ENCODE measurements at regions not wholly inside any gene's neighbourhood (a gene's known extent, or its start where the extent isn't known, plus 50 kb on each side); places are given as distances from the start of the nearest gene placed in this dataset.

- DNase-seq = no peak
Measured at GRCh38 chr2:189253836-189254235, 74.3 kb upstream of the COL5A2 start.

GRCh38 chr2:189254268-189254883, 74.8 kb upstream of the COL5A2 start:
- TF ChIP-seq CTCF (IDR thresholded peaks at IDR 0.05) = no peak
- Histone ChIP-seq H3K4me3 (ENCODE audit: low read length) (no peak overlapping the region), H3K4me1 (ENCODE audit: control insufficient read depth, insufficient read depth, low read length) (no peaks in the 10 kb centered on the region), H3K9me3 (ENCODE audit: control insufficient read depth, insufficient read depth, low read length) (no peaks in the 10 kb centered on the region), H3K36me3 (ENCODE audit: control insufficient read depth, insufficient read depth, low read length) (no peaks in the 10 kb centered on the region), H3K27ac (ENCODE audit: low read length) (no peak overlapping the region), H3K27me3 (ENCODE audit: control insufficient read depth, insufficient read depth, low read length) (no peaks in the 10 kb centered on the region)
- Mint-ChIP-seq H3K36me3 (no peaks in the 10 kb centered on the region), H3K27me3 (ENCODE audit: low read depth in 2 of 2) (no peaks in the 10 kb centered on the region), H3K9me3 (peaks cover 3 to 8% of the 10 kb centered on the region in 2 donors), H3K27ac (no peak overlapping the region), H3K4me1 (no peaks in the 10 kb centered on the region), H3K4me3 (no peak overlapping the region)
- 96% methylated on average over 3 of the region's 4 CpGs for WGBS (ENCODE audit: insufficient coverage)
- DNase-seq = no peak
- intact Hi-C loops (cut with micrococcal nuclease) = no loop called here
- no peak for ATAC-seq

More at GRCh38 chr2:189253836-189254235, 74.3 kb upstream of the COL5A2 start:
- no peak for ATAC-seq
- H3K36me3 ChIP-seq (ENCODE audit: control insufficient read depth, insufficient read depth, low read length) = no peaks in the 10 kb centered on the region
- no peak overlapping the region for H3K4me3 ChIP-seq (ENCODE audit: low read length)
- intact Hi-C loops (cut with micrococcal nuclease) = no loop called here
- Mint-ChIP-seq H3K4me1 (no peaks in the 10 kb centered on the region), H3K27me3 (ENCODE audit: low read depth in 2 of 2) (no peaks in the 10 kb centered on the region), H3K9me3 (peaks cover 3 to 8% of the 10 kb centered on the region in 2 donors), H3K27ac (no peak overlapping the region), H3K36me3 (no peaks in the 10 kb centered on the region), H3K4me3 (no peak overlapping the region)
- H3K9me3 ChIP-seq (ENCODE audit: control insufficient read depth, insufficient read depth, low read length) = no peaks in the 10 kb centered on the region
- H3K27me3 ChIP-seq (ENCODE audit: control insufficient read depth, insufficient read depth, low read length) = no peaks in the 10 kb centered on the region
- no peak overlapping the region for H3K27ac ChIP-seq (ENCODE audit: low read length)
- no peak for TF ChIP-seq CTCF (IDR thresholded peaks at IDR 0.05)
- no peaks in the 10 kb centered on the region for H3K4me1 ChIP-seq (ENCODE audit: control insufficient read depth, insufficient read depth, low read length)

- ATAC-seq (no peak), DNase-seq (no peak)
- peaks cover 4 to 5% of the 10 kb centered on the region in 2 donors for H3K9me3 Mint-ChIP-seq
- H3K4me3 ChIP-seq (ENCODE audit: low read length) = no peak overlapping the region
- H3K27ac Mint-ChIP-seq = no peak overlapping the region
- 87% methylated on average over 2 of the region's 3 CpGs for WGBS (ENCODE audit: insufficient coverage)
- H3K4me1 Mint-ChIP-seq = no peaks in the 10 kb centered on the region
- no peaks in the 10 kb centered on the region for H3K36me3 Mint-ChIP-seq
- intact Hi-C loops (cut with micrococcal nuclease) = no loop called here
- H3K4me3 Mint-ChIP-seq = no peak overlapping the region
- no peaks in the 10 kb centered on the region for H3K36me3 ChIP-seq (ENCODE audit: control insufficient read depth, insufficient read depth, low read length)
- H3K27me3 Mint-ChIP-seq (ENCODE audit: low read depth in 2 of 2) = no peaks in the 10 kb centered on the region
- H3K27me3 ChIP-seq (ENCODE audit: control insufficient read depth, insufficient read depth, low read length) = no peaks in the 10 kb centered on the region
- H3K27ac ChIP-seq (ENCODE audit: low read length) = no peak overlapping the region
- no peaks in the 10 kb centered on the region for H3K9me3 ChIP-seq (ENCODE audit: control insufficient read depth, insufficient read depth, low read length)
- no peaks in the 10 kb centered on the region for H3K4me1 ChIP-seq (ENCODE audit: control insufficient read depth, insufficient read depth, low read length)
- TF ChIP-seq CTCF (IDR thresholded peaks at IDR 0.05) = no peak
Measured at GRCh38 chr2:189255711-189256110, 76.2 kb upstream of the COL5A2 start.

Measured in natural killer cell (primary cell).